OCI-LY3 (cell line): ENCODE measurements at regions not wholly inside any gene's neighbourhood (a gene's known extent, or its start where the extent isn't known, plus 50 kb on each side); places are given as distances from the start of the nearest gene placed in this dataset.

ENCODE experiments used
- H2AFZ ChIP-seq: fragments of 200-600, 300-600 bp; shearing (Covaris generic); 2 replicates; pipeline ENCODE4 v1.6.0; 2014; ENCODE audit warnings: antibody characterized with exemption, low read depth, low read length
- H3K27ac ChIP-seq: fragments of 200-600, 300-600 bp; sonication (generic); 2 replicates; pipeline ENCODE4 v1.5.1; 2014; ENCODE audit warnings: mild to moderate bottlenecking, low read length, moderate library complexity, mixed read lengths
- H3K27me3 ChIP-seq: fragments of 200-600, 300-600 bp; sonication (generic); 2 replicates; pipeline ENCODE4 v1.6.1; 2014; ENCODE audit warnings: low read depth, low read length, mixed read lengths
- H3K36me3 ChIP-seq: fragments of 200-600, 300-600 bp; sonication (generic); replicated peaks from 2 replicates; pipeline ENCODE3; 2014; ENCODE audit warnings: low read depth, low read length, mixed read lengths
- H3K4me1 ChIP-seq: fragments of 300-600, 200-600 bp; sonication (generic); 2 replicates; pipeline ENCODE4 v1.6.1; 2014; ENCODE audit warnings: low read length, mixed read lengths
- H3K4me2 ChIP-seq: fragments of 200-600, 300-600 bp; sonication (generic); 2 replicates; pipeline ENCODE4 v1.6.1; 2014; ENCODE audit warnings: low read length, mixed read lengths
- H3K4me3 ChIP-seq: fragments of 300-600, 200-600 bp; sonication (generic); 2 replicates; pipeline ENCODE4 v1.5.1; 2014; ENCODE audit warnings: antibody characterized with exemption, mild to moderate bottlenecking, low read length, moderate library complexity
- H3K79me2 ChIP-seq: fragments of 300-600, 200-600 bp; shearing (Covaris generic); 2 replicates; pipeline ENCODE4 v1.6.1; 2014; ENCODE audit warnings: mild to moderate bottlenecking, low read length, mixed read lengths
- H3K9ac ChIP-seq: fragments of 300-600, 200-600 bp; shearing (Covaris generic); 2 replicates; pipeline ENCODE4 v1.6.0; 2014; ENCODE audit warnings: mild to moderate bottlenecking, low read length, moderate library complexity
- H3K9me3 ChIP-seq: fragments of 200-600, 300-600 bp; shearing (Covaris generic); 2 replicates; pipeline ENCODE4 v1.6.1; 2014; ENCODE audit warnings: low read length, mixed read lengths; ENCODE audit not compliant: insufficient read depth
- H4K20me1 ChIP-seq: fragments of 200-600, 300-600 bp; sonication (generic); 2 replicates; pipeline ENCODE4 v1.6.1; 2016; ENCODE audit warnings: low read length, mixed read lengths; ENCODE audit not compliant: insufficient read depth
- EZH2phosphoT487 ChIP-seq: fragments of 200-600 bp; shearing (Covaris generic); IDR thresholded peaks from 2 replicates; pipeline ENCODE4 v1.6.1; 2018; ENCODE audit warnings: antibody characterized with exemption, mixed run types, low read depth
- TF ChIP-seq, protein P1 (sequence below): fragments of 200-600, 300-600 bp; sonication (generic); IDR thresholded peaks from 2 replicates; pipeline ENCODE4 v1.5.1; 2014; ENCODE audit warnings: antibody characterized with exemption, low read length, low read depth

DNA sequence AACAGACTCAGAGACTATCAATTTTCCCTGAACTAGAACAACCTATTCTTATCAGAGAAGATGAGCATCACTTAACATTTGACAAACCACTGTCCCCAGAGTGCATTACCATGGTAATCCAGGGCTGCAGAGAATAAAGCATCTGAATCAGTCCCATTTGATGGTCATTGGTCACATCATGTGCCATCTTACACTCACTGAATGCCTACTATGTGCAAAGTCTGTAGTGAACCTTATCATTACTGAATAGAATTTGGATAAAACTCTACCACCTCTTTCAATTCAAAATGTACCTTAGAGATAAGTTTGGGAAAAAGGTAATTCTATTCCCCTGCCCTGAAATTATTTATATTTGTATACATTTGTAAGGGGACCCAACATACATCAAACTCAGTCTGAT is 156.4 kb upstream of the TRPC7 start:
- Histone ChIP-seq H3K27me3 (no peaks in the 10 kb centered on the region), H3K79me2 (no peaks in the 10 kb centered on the region), H2AFZ (no peak overlapping the region), H3K36me3 (no peaks in the 10 kb centered on the region), H3K4me1 (no peaks in the 10 kb centered on the region), H3K9me3 (no peaks in the 10 kb centered on the region), H4K20me1 (no peaks in the 10 kb centered on the region), H3K4me2 (no peak overlapping the region), H3K4me3 (no peak overlapping the region), H3K27ac (no peak overlapping the region), H3K9ac (no peak overlapping the region)
- TF ChIP-seq, protein P1, sequence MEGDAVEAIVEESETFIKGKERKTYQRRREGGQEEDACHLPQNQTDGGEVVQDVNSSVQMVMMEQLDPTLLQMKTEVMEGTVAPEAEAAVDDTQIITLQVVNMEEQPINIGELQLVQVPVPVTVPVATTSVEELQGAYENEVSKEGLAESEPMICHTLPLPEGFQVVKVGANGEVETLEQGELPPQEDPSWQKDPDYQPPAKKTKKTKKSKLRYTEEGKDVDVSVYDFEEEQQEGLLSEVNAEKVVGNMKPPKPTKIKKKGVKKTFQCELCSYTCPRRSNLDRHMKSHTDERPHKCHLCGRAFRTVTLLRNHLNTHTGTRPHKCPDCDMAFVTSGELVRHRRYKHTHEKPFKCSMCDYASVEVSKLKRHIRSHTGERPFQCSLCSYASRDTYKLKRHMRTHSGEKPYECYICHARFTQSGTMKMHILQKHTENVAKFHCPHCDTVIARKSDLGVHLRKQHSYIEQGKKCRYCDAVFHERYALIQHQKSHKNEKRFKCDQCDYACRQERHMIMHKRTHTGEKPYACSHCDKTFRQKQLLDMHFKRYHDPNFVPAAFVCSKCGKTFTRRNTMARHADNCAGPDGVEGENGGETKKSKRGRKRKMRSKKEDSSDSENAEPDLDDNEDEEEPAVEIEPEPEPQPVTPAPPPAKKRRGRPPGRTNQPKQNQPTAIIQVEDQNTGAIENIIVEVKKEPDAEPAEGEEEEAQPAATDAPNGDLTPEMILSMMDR: no peak
- TF ChIP-seq EZH2phosphoT487: no peak

DNA sequence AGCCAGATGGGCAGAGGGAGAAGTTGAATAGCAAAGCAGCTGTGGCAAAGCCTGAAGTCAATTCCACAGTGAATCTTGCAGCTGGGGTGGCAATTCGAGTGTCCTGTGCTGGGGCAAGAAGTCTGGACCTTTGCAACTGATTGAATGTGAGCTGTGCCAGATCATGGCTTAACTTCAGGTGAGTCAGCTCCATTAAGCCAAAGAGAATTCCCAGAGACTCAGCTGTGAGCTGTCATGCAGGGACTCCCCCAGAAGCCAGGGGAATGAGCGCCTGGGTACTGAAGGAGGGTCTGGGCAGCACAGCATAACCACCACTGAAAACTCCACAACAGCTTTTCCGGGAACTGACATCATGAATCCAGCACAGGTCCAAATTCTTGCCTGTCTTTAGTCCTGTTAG is 153.5 kb upstream of the TRPC7 start:
- Histone ChIP-seq H3K4me3 (no peak overlapping the region), H3K27me3 (no peaks in the 10 kb centered on the region), H3K79me2 (no peaks in the 10 kb centered on the region), H3K9ac (no peak overlapping the region), H3K27ac (no peak overlapping the region), H3K36me3 (no peaks in the 10 kb centered on the region), H3K4me1 (no peaks in the 10 kb centered on the region), H3K4me2 (no peak overlapping the region), H4K20me1 (no peaks in the 10 kb centered on the region), H2AFZ (no peak overlapping the region), H3K9me3 (no peaks in the 10 kb centered on the region)
- TF ChIP-seq EZH2phosphoT487: no peak

DNA sequence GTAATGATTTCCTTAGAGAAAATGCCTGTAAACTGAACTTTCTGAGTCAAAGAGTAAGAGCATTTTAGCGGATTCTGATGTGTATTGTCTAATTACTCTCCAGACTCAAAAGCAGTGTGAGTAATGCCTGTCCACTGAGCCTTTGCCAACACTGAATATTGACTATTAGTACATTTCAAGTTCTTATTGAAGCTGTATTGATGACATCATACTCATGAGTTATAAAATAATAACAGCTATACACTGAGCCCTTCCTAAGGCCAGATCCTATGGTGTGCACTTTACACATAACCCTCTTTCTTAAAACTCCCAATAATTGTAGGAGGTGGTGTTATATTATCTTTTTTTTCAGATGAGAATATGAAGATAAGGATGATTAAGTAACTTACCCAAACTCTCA is 152.8 kb upstream of the TRPC7 start:
- Histone ChIP-seq H3K79me2 (no peaks in the 10 kb centered on the region), H3K27me3 (no peaks in the 10 kb centered on the region), H2AFZ (no peak overlapping the region), H3K4me2 (no peak overlapping the region), H3K4me3 (no peak overlapping the region), H3K27ac (no peak overlapping the region), H3K36me3 (no peaks in the 10 kb centered on the region), H4K20me1 (no peaks in the 10 kb centered on the region), H3K9ac (no peak overlapping the region), H3K4me1 (no peaks in the 10 kb centered on the region), H3K9me3 (no peaks in the 10 kb centered on the region)
- TF ChIP-seq, protein P1: no peak
- TF ChIP-seq EZH2phosphoT487: no peak

DNA sequence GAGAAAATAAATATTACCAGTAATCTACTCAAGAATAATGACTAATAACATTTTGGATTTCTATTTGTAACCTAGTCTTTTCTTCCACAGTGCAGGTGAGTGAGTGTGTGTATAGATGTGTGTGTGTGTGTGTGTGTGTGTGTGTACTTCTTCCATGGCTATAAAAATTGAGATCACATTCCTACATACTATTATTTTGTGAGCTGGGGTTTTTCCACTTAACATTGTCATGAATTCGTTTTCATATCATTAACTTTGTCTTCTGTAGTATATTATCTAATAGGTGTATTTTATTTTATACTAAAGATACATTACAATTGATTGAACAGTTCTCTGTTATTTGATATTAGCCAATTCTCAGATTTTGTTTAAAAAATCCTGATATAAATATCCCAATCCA is 152.4 kb upstream of the TRPC7 start:
- no peak overlapping the region for H3K4me2 ChIP-seq
- no peaks in the 10 kb centered on the region for H3K9me3 ChIP-seq
- H3K27ac ChIP-seq: no peak overlapping the region
- H3K79me2 ChIP-seq: no peaks in the 10 kb centered on the region
- no peaks in the 10 kb centered on the region for H4K20me1 ChIP-seq
- H3K4me3 ChIP-seq: no peak overlapping the region
- no peak for TF ChIP-seq EZH2phosphoT487
- TF ChIP-seq, protein P1: no peak
- H3K27me3 ChIP-seq: no peaks in the 10 kb centered on the region
- H3K9ac ChIP-seq: no peak overlapping the region
- H2AFZ ChIP-seq: no peak overlapping the region
- H3K4me1 ChIP-seq: no peaks in the 10 kb centered on the region
- H3K36me3 ChIP-seq: no peaks in the 10 kb centered on the region

DNA sequence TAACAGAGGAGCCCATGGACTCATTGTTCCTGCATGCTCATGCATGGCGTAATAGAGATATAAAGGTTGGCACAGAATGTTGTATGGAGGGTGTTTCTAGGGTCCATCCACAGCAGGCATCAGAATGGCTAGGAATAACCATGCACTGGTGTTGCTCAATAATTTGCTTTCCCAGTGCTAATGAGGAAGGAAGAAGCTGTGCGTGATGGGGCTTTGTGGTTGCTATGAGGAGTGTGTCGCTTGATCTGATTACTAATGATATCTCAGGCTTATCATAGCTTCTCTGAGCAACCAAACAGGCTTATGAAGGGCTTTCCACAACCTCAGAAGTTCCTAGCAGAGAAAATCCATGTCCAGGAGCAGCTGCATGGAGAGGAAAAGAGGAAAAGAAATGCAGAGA is 151.3 kb upstream of the TRPC7 start:
- H3K79me2 ChIP-seq: no peaks in the 10 kb centered on the region
- TF ChIP-seq, protein P1: no peak
- TF ChIP-seq EZH2phosphoT487: no peak
- no peaks in the 10 kb centered on the region for H4K20me1 ChIP-seq
- H3K27me3 ChIP-seq: no peaks in the 10 kb centered on the region
- no peaks in the 10 kb centered on the region for H3K36me3 ChIP-seq
- no peaks in the 10 kb centered on the region for H3K9me3 ChIP-seq
- no peak overlapping the region for H2AFZ ChIP-seq
- no peak overlapping the region for H3K27ac ChIP-seq
- H3K4me2 ChIP-seq: no peak overlapping the region
- no peak overlapping the region for H3K4me3 ChIP-seq
- H3K4me1 ChIP-seq: no peaks in the 10 kb centered on the region
- no peak overlapping the region for H3K9ac ChIP-seq
